Body of pancreas (tissue), 4 donors: ENCODE measurements at regions not wholly inside any gene's neighbourhood (a gene's known extent, or its start where the extent isn't known, plus 50 kb on each side); places are given as distances from the start of the nearest gene placed in this dataset.

Experiments
- CTCF ChIP-seq, 7 experiments: fragments of 450-650 bp in 4 of 7; fragments of 200-600 bp in 3 of 7; sonication (generic) in 3 of 7; IDR thresholded peaks; one replicate each; pipeline ENCODE4 v1.5.1; 2016 to 2019; ENCODE audit warnings: antibody characterized with exemption in 7 of 7
- POLR2A ChIP-seq, 3 donors: fragments of 450-650 bp; IDR thresholded peaks; one replicate each; pipeline ENCODE4 v1.6.1; 2016; ENCODE audit warnings: antibody characterized with exemption in 3 of 3, mild to moderate bottlenecking in 2 of 3

GRCh38 chr11:57874981-57875380 lies 113.4 kb downstream of the CTNND1 start:
- no peak for TF ChIP-seq CTCF (IDR thresholded peaks at IDR 0.05)
- TF ChIP-seq POLR2A (IDR thresholded peaks at IDR 0.05), result no peak
